ENCODE measurements at regions not wholly inside any gene's neighbourhood (a gene's known extent, or its start where the extent isn't known, plus 50 kb on each side); places are given as distances from the start of the nearest gene placed in this dataset.

GRCh38 chr5:167759057-167759821 lies 532.2 kb upstream of the WWC1 start:
- H3K36me3 ChIP-seq (ENCODE audit: control insufficient read depth in 2 of 3, insufficient read depth in 3 of 3, low read length in 3 of 3): no peaks in the 10 kb centered on the region
- Mint-ChIP-seq H3K27ac (no peak overlapping the region), H3K4me1 (no peaks in the 10 kb centered on the region), H3K9me3 (peaks cover 0 to 13% (median 3%) of the 10 kb centered on the region in 11 donors), H3K36me3 (no peaks in the 10 kb centered on the region), H3K4me3 (no peak overlapping the region), H3K27me3 (peaks cover 0 to 12% (median 0%) of the 10 kb centered on the region in 5 donors)
- no peaks in the 10 kb centered on the region for H3K27me3 ChIP-seq (ENCODE audit: control insufficient read depth in 2 of 2, insufficient read depth in 2 of 2, low read length in 2 of 2)
- CTCF ChIA-PET: no interaction called here
- no peak overlapping the region for H3K4me3 ChIP-seq (ENCODE audit: low read length)
- DNase-seq (no peak), ATAC-seq (no peak)
- POLR2A ChIA-PET: interaction anchor here (0.6 kb wide), 1 partner anchor 257 kb away, joined by 4 read pairs; no protein-coding TSS in a partner anchor
- intact Hi-C loops (cut with micrococcal nuclease): no loop called here
- H3K4me1 ChIP-seq (ENCODE audit: control insufficient read depth in 2 of 2, insufficient read depth in 2 of 2, low read length in 2 of 2): no peaks in the 10 kb centered on the region
- H3K9me3 ChIP-seq (ENCODE audit: control insufficient read depth in 2 of 3, low read length in 3 of 3): no peaks in the 10 kb centered on the region
- H3K27ac ChIP-seq (ENCODE audit: low read depth, low read length): no peak overlapping the region

- peaks cover 0 to 22% (median 0%) of the 10 kb centered on the region in 5 donors for H3K27me3 Mint-ChIP-seq
- CTCF ChIA-PET: no interaction called here
- POLR2A ChIA-PET: no interaction called here
These were observed 527.7 kb upstream of the WWC1 start for GRCh38 chr5:167763772-167764171.

GRCh38 chr5:167764641-167765289 lies 526.7 kb upstream of the WWC1 start:
- no peaks in the 10 kb centered on the region for H3K36me3 Mint-ChIP-seq
- no peak for ATAC-seq
- Histone ChIP-seq H3K27ac (ENCODE audit: low read depth, low read length) (no peak overlapping the region), H3K36me3 (ENCODE audit: control insufficient read depth in 2 of 3, insufficient read depth in 3 of 3, low read length in 3 of 3) (no peaks in the 10 kb centered on the region), H3K27me3 (ENCODE audit: control insufficient read depth in 2 of 2, insufficient read depth in 2 of 2, low read length in 2 of 2) (no peaks in the 10 kb centered on the region), H3K4me1 (ENCODE audit: control insufficient read depth in 2 of 2, insufficient read depth in 2 of 2, low read length in 2 of 2) (no peaks in the 10 kb centered on the region), H3K9me3 (ENCODE audit: control insufficient read depth in 2 of 3, low read length in 3 of 3) (no peaks in the 10 kb centered on the region), H3K4me3 (ENCODE audit: low read length) (no peak overlapping the region)
- H3K27me3 Mint-ChIP-seq: peaks cover 0 to 16% (median 0%) of the 10 kb centered on the region in 5 donors
- intact Hi-C loops (cut with micrococcal nuclease): no loop called here
- H3K4me1 Mint-ChIP-seq: no peaks in the 10 kb centered on the region
- peaks cover 0 to 3% (median 0%) of the 10 kb centered on the region in 11 donors for H3K9me3 Mint-ChIP-seq
- POLR2A ChIA-PET: no interaction called here
- CTCF ChIA-PET: no interaction called here
- DNase-seq: no peak
- H3K27ac Mint-ChIP-seq: no peak overlapping the region
- no peak overlapping the region for H3K4me3 Mint-ChIP-seq

More at GRCh38 chr5:167763772-167764171, 527.7 kb upstream of the WWC1 start:
- no peak overlapping the region for H3K27ac ChIP-seq (ENCODE audit: low read depth, low read length)
- DNase-seq (no peak), ATAC-seq (no peak)
- H3K27me3 ChIP-seq (ENCODE audit: control insufficient read depth in 2 of 2, insufficient read depth in 2 of 2, low read length in 2 of 2): no peaks in the 10 kb centered on the region
- Mint-ChIP-seq H3K9me3 (peaks cover 0 to 4% (median 3%) of the 10 kb centered on the region in 11 donors), H3K27ac (no peak overlapping the region), H3K36me3 (no peaks in the 10 kb centered on the region), H3K4me3 (no peak overlapping the region), H3K4me1 (no peaks in the 10 kb centered on the region)
- H3K4me1 ChIP-seq (ENCODE audit: control insufficient read depth in 2 of 2, insufficient read depth in 2 of 2, low read length in 2 of 2): no peaks in the 10 kb centered on the region
- no peaks in the 10 kb centered on the region for H3K36me3 ChIP-seq (ENCODE audit: control insufficient read depth in 2 of 3, insufficient read depth in 3 of 3, low read length in 3 of 3)
- no peaks in the 10 kb centered on the region for H3K9me3 ChIP-seq (ENCODE audit: control insufficient read depth in 2 of 3, low read length in 3 of 3)
- H3K4me3 ChIP-seq (ENCODE audit: low read length): no peak overlapping the region
- intact Hi-C loops (cut with micrococcal nuclease): no loop called here

GRCh38 chr5:167765352-167765751 lies 526.1 kb upstream of the WWC1 start:
- H3K27me3 ChIP-seq (ENCODE audit: control insufficient read depth in 2 of 2, insufficient read depth in 2 of 2, low read length in 2 of 2): no peaks in the 10 kb centered on the region
- no peaks in the 10 kb centered on the region for H3K36me3 ChIP-seq (ENCODE audit: control insufficient read depth in 2 of 3, insufficient read depth in 3 of 3, low read length in 3 of 3)
- intact Hi-C loops (cut with micrococcal nuclease): no loop called here
- no peaks in the 10 kb centered on the region for H3K4me1 Mint-ChIP-seq
- no peak for DNase-seq
- peaks cover 0 to 16% (median 0%) of the 10 kb centered on the region in 5 donors for H3K27me3 Mint-ChIP-seq
- no peaks in the 10 kb centered on the region for H3K4me1 ChIP-seq (ENCODE audit: control insufficient read depth in 2 of 2, insufficient read depth in 2 of 2, low read length in 2 of 2)
- ChIA-PET POLR2A (no interaction called here), CTCF (no interaction called here)
- no peak for ATAC-seq
- no peaks in the 10 kb centered on the region for H3K9me3 ChIP-seq (ENCODE audit: control insufficient read depth in 2 of 3, low read length in 3 of 3)
- no peak overlapping the region for H3K27ac Mint-ChIP-seq
- peaks cover 0 to 5% (median 0%) of the 10 kb centered on the region in 11 donors for H3K9me3 Mint-ChIP-seq
- no peak overlapping the region for H3K27ac ChIP-seq (ENCODE audit: low read depth, low read length)
- H3K36me3 Mint-ChIP-seq: no peaks in the 10 kb centered on the region
- no peak overlapping the region for H3K4me3 ChIP-seq (ENCODE audit: low read length)
- no peak overlapping the region for H3K4me3 Mint-ChIP-seq

- H3K9me3 ChIP-seq (ENCODE audit: control insufficient read depth in 2 of 3, low read length in 3 of 3): no peaks in the 10 kb centered on the region
- no peaks in the 10 kb centered on the region for H3K27me3 ChIP-seq (ENCODE audit: control insufficient read depth in 2 of 2, insufficient read depth in 2 of 2, low read length in 2 of 2)
- Mint-ChIP-seq H3K27ac (no peak overlapping the region), H3K4me1 (no peaks in the 10 kb centered on the region), H3K27me3 (peaks cover 0 to 16% (median 0%) of the 10 kb centered on the region in 5 donors), H3K9me3 (peaks cover 0 to 5% (median 0%) of the 10 kb centered on the region in 11 donors), H3K4me3 (no peak overlapping the region), H3K36me3 (no peaks in the 10 kb centered on the region)
- intact Hi-C loops (cut with micrococcal nuclease): no loop called here
- ChIA-PET CTCF (no interaction called here), POLR2A (no interaction called here)
- DNase-seq: no peak
- no peaks in the 10 kb centered on the region for H3K4me1 ChIP-seq (ENCODE audit: control insufficient read depth in 2 of 2, insufficient read depth in 2 of 2, low read length in 2 of 2)
- ATAC-seq: no peak
- no peak overlapping the region for H3K27ac ChIP-seq (ENCODE audit: low read depth, low read length)
- H3K4me3 ChIP-seq (ENCODE audit: low read length): no peak overlapping the region
- H3K36me3 ChIP-seq (ENCODE audit: control insufficient read depth in 2 of 3, insufficient read depth in 3 of 3, low read length in 3 of 3): no peaks in the 10 kb centered on the region
These were observed 524.5 kb upstream of the WWC1 start for GRCh38 chr5:167766957-167767356.

GRCh38 chr5:167767795-167768194 lies 523.6 kb upstream of the WWC1 start:
- Mint-ChIP-seq H3K4me3 (no peak overlapping the region), H3K27me3 (peaks cover 0 to 11% (median 0%) of the 10 kb centered on the region in 5 donors), H3K9me3 (peaks cover 0 to 5% (median 0%) of the 10 kb centered on the region in 11 donors), H3K36me3 (no peaks in the 10 kb centered on the region), H3K4me1 (no peaks in the 10 kb centered on the region), H3K27ac (no peak overlapping the region)
- intact Hi-C loops (cut with micrococcal nuclease): no loop called here
- DNase-seq (no peak), ATAC-seq (no peak)
- no peaks in the 10 kb centered on the region for H3K27me3 ChIP-seq (ENCODE audit: control insufficient read depth in 2 of 2, insufficient read depth in 2 of 2, low read length in 2 of 2)
- ChIA-PET CTCF (no interaction called here), POLR2A (no interaction called here)
- no peaks in the 10 kb centered on the region for H3K4me1 ChIP-seq (ENCODE audit: control insufficient read depth in 2 of 2, insufficient read depth in 2 of 2, low read length in 2 of 2)
- H3K9me3 ChIP-seq (ENCODE audit: control insufficient read depth in 2 of 3, low read length in 3 of 3): no peaks in the 10 kb centered on the region
- no peak overlapping the region for H3K4me3 ChIP-seq (ENCODE audit: low read length)
- no peak overlapping the region for H3K27ac ChIP-seq (ENCODE audit: low read depth, low read length)
- no peaks in the 10 kb centered on the region for H3K36me3 ChIP-seq (ENCODE audit: control insufficient read depth in 2 of 3, insufficient read depth in 3 of 3, low read length in 3 of 3)

Data from naive thymus-derived CD4-positive, alpha-beta T cell (primary cell).